ENCODE measurements at regions not wholly inside any gene's neighbourhood (a gene's known extent, or its start where the extent isn't known, plus 50 kb on each side); places are given as distances from the start of the nearest gene placed in this dataset.

- DNase-seq (ENCODE audit: low read depth) = no peak
These were observed 201.8 kb upstream of the IER5L start for GRCh38 chr9:129379886-129380285.

GRCh38 chr9:129379181-129379836 is 201.2 kb upstream of the IER5L start:
- TF ChIP-seq CTCF (IDR thresholded peaks at IDR 0.05; ENCODE audit: low read length, missing control alignments) = no peak
- DNase-seq (ENCODE audit: low read depth) = no peak
- H3K4me3 ChIP-seq (replicated peaks; ENCODE audit: low read depth, low read length) = no peak overlapping the region

More at GRCh38 chr9:129379886-129380285, 201.8 kb upstream of the IER5L start:
- no peak for TF ChIP-seq CTCF (IDR thresholded peaks at IDR 0.05; ENCODE audit: low read length, missing control alignments)
- no peak overlapping the region for H3K4me3 ChIP-seq (replicated peaks; ENCODE audit: low read depth, low read length)

- TF ChIP-seq CTCF (IDR thresholded peaks at IDR 0.05; ENCODE audit: low read length, missing control alignments) = no peak
- DNase-seq (ENCODE audit: low read depth) = no peak
These were observed 200.0 kb upstream of the IER5L start for GRCh38 chr9:129377931-129378661.

GRCh38 chr9:129377181-129377580 is 199.1 kb upstream of the IER5L start:
- no peak for DNase-seq (ENCODE audit: low read depth)
- H3K4me3 ChIP-seq (replicated peaks; ENCODE audit: low read depth, low read length) = no peak overlapping the region
- no peak for TF ChIP-seq CTCF (IDR thresholded peaks at IDR 0.05; ENCODE audit: low read length, missing control alignments)

More at GRCh38 chr9:129377931-129378661, 200.0 kb upstream of the IER5L start:
- H3K4me3 ChIP-seq (replicated peaks; ENCODE audit: low read depth, low read length) = no peak overlapping the region

- no peak overlapping the region for H3K4me3 ChIP-seq (replicated peaks; ENCODE audit: low read depth, low read length)
- TF ChIP-seq CTCF (IDR thresholded peaks at IDR 0.05; ENCODE audit: low read length, missing control alignments) = no peak
- DNase-seq (ENCODE audit: low read depth) = no peak
These were observed 197.8 kb upstream of the IER5L start for GRCh38 chr9:129375845-129376244.

GRCh38 chr9:129374651-129375050 is 196.6 kb upstream of the IER5L start:
- TF ChIP-seq CTCF (IDR thresholded peaks at IDR 0.05; ENCODE audit: low read length, missing control alignments) = no peak
- no peak for DNase-seq (ENCODE audit: low read depth)

More at GRCh38 chr9:129374651-129375050, 196.6 kb upstream of the IER5L start:
- H3K4me3 ChIP-seq (replicated peaks; ENCODE audit: low read depth, low read length) = no peak overlapping the region
